OCI-LY7 (cell line): ENCODE measurements at regions not wholly inside any gene's neighbourhood (a gene's known extent, or its start where the extent isn't known, plus 50 kb on each side); places are given as distances from the start of the nearest gene placed in this dataset.

Experiments
- EZH2phosphoT487 ChIP-seq: fragments of 200-600 bp; sonication (generic); IDR thresholded peaks from 2 replicates; pipeline ENCODE4 v1.6.1; 2018; ENCODE audit warnings: low read depth, borderline replicate concordance, mild to moderate bottlenecking, mixed run types, antibody characterized with exemption, low read length, moderate library complexity, mixed read lengths
- TF ChIP-seq, protein P1 (sequence below): fragments of 200-600 bp; sonication (generic); conservative IDR thresholded peaks from 2 replicates; pipeline ENCODE4 v1.5.1; 2014; ENCODE audit warnings: mild to moderate bottlenecking, antibody characterized with exemption, low read length, moderate library complexity, mixed read lengths

DNA sequence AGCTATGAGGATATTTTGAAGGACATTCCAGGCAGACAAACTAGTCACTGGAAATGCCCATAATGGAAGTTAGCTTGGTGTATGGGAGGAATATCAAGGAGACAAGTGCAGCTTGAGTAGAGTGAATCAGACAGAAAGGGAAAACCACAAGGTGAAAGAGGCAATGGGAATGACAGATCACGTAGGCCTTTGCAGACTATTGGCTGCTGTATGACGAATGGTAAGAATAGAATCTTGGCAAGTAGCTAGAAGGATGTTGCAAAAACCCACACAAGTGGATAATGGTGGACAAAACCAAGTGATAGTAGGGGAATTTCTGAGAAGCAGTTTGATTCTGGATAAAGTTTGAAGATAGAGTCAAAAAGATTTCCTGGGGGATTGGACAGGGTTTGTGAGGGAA lies 196.9 kb upstream of the NOVA1 start:
- TF ChIP-seq, protein P1, sequence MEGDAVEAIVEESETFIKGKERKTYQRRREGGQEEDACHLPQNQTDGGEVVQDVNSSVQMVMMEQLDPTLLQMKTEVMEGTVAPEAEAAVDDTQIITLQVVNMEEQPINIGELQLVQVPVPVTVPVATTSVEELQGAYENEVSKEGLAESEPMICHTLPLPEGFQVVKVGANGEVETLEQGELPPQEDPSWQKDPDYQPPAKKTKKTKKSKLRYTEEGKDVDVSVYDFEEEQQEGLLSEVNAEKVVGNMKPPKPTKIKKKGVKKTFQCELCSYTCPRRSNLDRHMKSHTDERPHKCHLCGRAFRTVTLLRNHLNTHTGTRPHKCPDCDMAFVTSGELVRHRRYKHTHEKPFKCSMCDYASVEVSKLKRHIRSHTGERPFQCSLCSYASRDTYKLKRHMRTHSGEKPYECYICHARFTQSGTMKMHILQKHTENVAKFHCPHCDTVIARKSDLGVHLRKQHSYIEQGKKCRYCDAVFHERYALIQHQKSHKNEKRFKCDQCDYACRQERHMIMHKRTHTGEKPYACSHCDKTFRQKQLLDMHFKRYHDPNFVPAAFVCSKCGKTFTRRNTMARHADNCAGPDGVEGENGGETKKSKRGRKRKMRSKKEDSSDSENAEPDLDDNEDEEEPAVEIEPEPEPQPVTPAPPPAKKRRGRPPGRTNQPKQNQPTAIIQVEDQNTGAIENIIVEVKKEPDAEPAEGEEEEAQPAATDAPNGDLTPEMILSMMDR: no peak
- TF ChIP-seq EZH2phosphoT487: no peak
